Fibroblast of lung (primary cell): ENCODE measurements at regions not wholly inside any gene's neighbourhood (a gene's known extent, or its start where the extent isn't known, plus 50 kb on each side); places are given as distances from the start of the nearest gene placed in this dataset.
A peak's percentile ranks its signal among the peaks of the same experiment; 100 is the strongest.

Experiments
- DNase-seq, 2 donors: peaks; one replicate each; pipeline versions ENCODE4 v3.0.0 to v3.0.0-alpha.2; 2010; ENCODE audit warnings: low read depth in 2 of 2
- H2AFZ ChIP-seq: 2 replicates; pipeline ENCODE4 v1.5.1; 2012; ENCODE audit warnings: low read length, control low read depth, inconsistent platforms
- H3K27ac ChIP-seq: 2 replicates; pipeline ENCODE4 v1.5.1; 2011; ENCODE audit warnings: low read length, control low read depth; ENCODE audit not compliant: insufficient read depth
- H3K27me3 ChIP-seq: 2 replicates; pipeline ENCODE4 v1.5.1; 2011; ENCODE audit warnings: mild to moderate bottlenecking, low read length; ENCODE audit not compliant: control insufficient read depth, insufficient read depth
- H3K36me3 ChIP-seq: 2 replicates; pipeline ENCODE4 v1.5.1; 2011; ENCODE audit warnings: low read length; ENCODE audit not compliant: control insufficient read depth, insufficient read depth
- H3K4me1 ChIP-seq: 2 replicates; pipeline ENCODE4 v1.5.1; 2011; ENCODE audit warnings: low read length; ENCODE audit not compliant: control insufficient read depth, insufficient read depth; ENCODE audit errors: extremely low read depth
- H3K4me2 ChIP-seq: 2 replicates; pipeline ENCODE4 v1.5.1; 2011; ENCODE audit warnings: low read length, control low read depth; ENCODE audit not compliant: insufficient read depth; ENCODE audit errors: extremely low read depth
- H3K4me3 ChIP-seq, 4 experiments: fragments of 200-600 bp in 1 of 4; sonication (generic) in 1 of 4; replicated peaks in 1 of 4; 2 replicates each; pipeline ENCODE4 v1.5.1; 2011 to 2016; ENCODE audit warnings: low read length in 4 of 4, low read depth in 3 of 4, mild to moderate bottlenecking in 3 of 4, control low read depth in 2 of 4, inconsistent platforms in 1 of 4, mixed read lengths in 1 of 4; ENCODE audit not compliant: insufficient read depth in 1 of 4; ENCODE audit errors: control extremely low read depth in 1 of 4
- H3K79me2 ChIP-seq: 2 replicates; pipeline ENCODE4 v1.5.1; 2012; ENCODE audit warnings: mild to moderate bottlenecking, low read length, inconsistent platforms; ENCODE audit not compliant: control insufficient read depth, insufficient read depth
- H3K9ac ChIP-seq: 2 replicates; pipeline ENCODE4 v1.5.1; 2011; ENCODE audit warnings: mild to moderate bottlenecking, low read length, control low read depth; ENCODE audit not compliant: insufficient read depth
- H3K9me3 ChIP-seq: 2 replicates; pipeline ENCODE4 v1.5.1; 2012; ENCODE audit warnings: low read depth, low read length; ENCODE audit not compliant: control insufficient read depth, insufficient read depth
- H4K20me1 ChIP-seq: 2 replicates; pipeline ENCODE4 v1.5.1; 2011; ENCODE audit warnings: low read length; ENCODE audit not compliant: control insufficient read depth, insufficient read depth; ENCODE audit errors: extremely low read depth
- CTCF ChIP-seq, 2 donors: IDR thresholded peaks in 1 of 2; conservative IDR thresholded peaks in 1 of 2; 1 replicate in 1 of 2; 2 replicates in 1 of 2; pipeline ENCODE4 v1.5.1; 2011 to 2012; ENCODE audit warnings: low read length in 2 of 2, control low read depth in 1 of 2, inconsistent platforms in 1 of 2, low read depth in 1 of 2, mild to moderate bottlenecking in 1 of 2
- EZH2 ChIP-seq: IDR thresholded peaks from 2 replicates; pipeline ENCODE4 v1.5.1; 2012; ENCODE audit warnings: low read length, control low read depth, mild to moderate bottlenecking; ENCODE audit errors: missing control alignments

DNA sequence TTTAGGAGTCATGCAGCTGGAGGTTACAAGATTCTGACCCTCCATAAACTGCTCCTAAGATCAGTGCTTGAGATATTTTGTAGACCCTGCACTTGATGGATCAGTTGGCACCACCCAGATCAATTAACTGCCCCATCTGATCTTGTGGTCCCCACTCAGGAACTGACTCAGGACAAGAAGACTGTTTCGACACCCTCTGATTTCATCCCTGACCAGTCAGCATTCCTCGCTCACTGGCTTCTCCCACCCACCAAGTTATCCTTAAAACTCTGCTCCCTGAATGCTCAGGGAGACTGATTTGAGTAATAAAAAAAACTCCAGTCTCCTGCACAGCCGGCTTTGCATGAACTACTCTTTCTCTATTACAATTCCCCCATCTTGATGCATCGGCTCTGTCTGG, 360.2 kb downstream of the GALC start:
- peak in 1 of 2 donors; percentile 29 for DNase-seq
- Histone ChIP-seq H3K9me3 (no peaks in the 10 kb centered on the region), H3K27ac (no peak overlapping the region), H3K4me2 (no peak overlapping the region), H4K20me1 (no peaks in the 10 kb centered on the region), H3K27me3 (no peaks in the 10 kb centered on the region), H2AFZ (no peak overlapping the region), H3K9ac (no peak overlapping the region), H3K4me1 (no peaks in the 10 kb centered on the region), H3K36me3 (no peaks in the 10 kb centered on the region), H3K79me2 (no peaks in the 10 kb centered on the region), H3K4me3 (no peak overlapping the region)
- TF ChIP-seq CTCF (conservative IDR thresholded peaks at IDR 0.05 in 1 of 2, IDR thresholded peaks at IDR 0.05 in 1 of 2; ENCODE audit: low read depth in 1 of 2, low read length in 2 of 2) (no peak), EZH2 (no peak)

DNA sequence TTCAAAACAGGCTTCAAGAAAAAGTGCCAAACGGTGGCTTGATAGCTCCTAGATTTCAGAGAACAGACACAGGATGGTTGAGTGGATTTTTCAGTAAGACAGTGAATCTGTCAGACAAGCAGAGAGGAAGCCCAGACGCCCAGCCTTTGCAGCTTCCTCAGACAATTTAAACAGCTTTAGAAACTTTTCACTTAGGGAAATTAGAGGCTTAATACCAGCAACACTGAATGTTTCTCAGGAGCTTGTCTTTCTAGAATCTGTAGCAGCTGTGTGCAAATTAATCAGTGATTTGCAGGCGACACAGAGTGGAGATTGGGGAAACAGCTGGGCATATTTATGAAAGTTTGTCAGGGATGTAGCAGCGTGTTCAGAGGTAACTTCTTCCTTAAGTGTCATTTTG, 362.1 kb downstream of the GALC start:
- Histone ChIP-seq H3K79me2 (no peaks in the 10 kb centered on the region), H3K9ac (no peak overlapping the region), H3K36me3 (no peaks in the 10 kb centered on the region), H3K4me3 (no peak overlapping the region), H3K27ac (no peak overlapping the region), H3K4me2 (no peak overlapping the region), H3K4me1 (no peaks in the 10 kb centered on the region), H4K20me1 (no peaks in the 10 kb centered on the region), H3K9me3 (no peaks in the 10 kb centered on the region), H3K27me3 (no peaks in the 10 kb centered on the region), H2AFZ (no peak overlapping the region)
- DNase-seq: no peak
- TF ChIP-seq CTCF (conservative IDR thresholded peaks at IDR 0.05 in 1 of 2, IDR thresholded peaks at IDR 0.05 in 1 of 2; ENCODE audit: low read depth in 1 of 2, low read length in 2 of 2) (no peak), EZH2 (no peak)

- Histone ChIP-seq H3K79me2 (no peaks in the 10 kb centered on the region), H3K36me3 (no peaks in the 10 kb centered on the region), H3K4me3 (no peak overlapping the region), H2AFZ (no peak overlapping the region), H4K20me1 (no peaks in the 10 kb centered on the region), H3K4me1 (no peaks in the 10 kb centered on the region), H3K9ac (no peak overlapping the region), H3K27me3 (no peaks in the 10 kb centered on the region), H3K9me3 (no peaks in the 10 kb centered on the region), H3K4me2 (no peak overlapping the region), H3K27ac (no peak overlapping the region)
- no peak for TF ChIP-seq CTCF (conservative IDR thresholded peaks at IDR 0.05 in 1 of 2, IDR thresholded peaks at IDR 0.05 in 1 of 2; ENCODE audit: low read depth in 1 of 2, low read length in 2 of 2)
- no peak for TF ChIP-seq EZH2
- no peak for DNase-seq
Measured at GRCh38 chr14:87629788-87630187, 363.2 kb downstream of the GALC start.
